Right lobe of liver (tissue), 6 donors: ENCODE measurements at regions not wholly inside any gene's neighbourhood (a gene's known extent, or its start where the extent isn't known, plus 50 kb on each side); places are given as distances from the start of the nearest gene placed in this dataset.

Experiments
- ATAC-seq, 4 donors: fragments of 200-7000 bp; cut with Tn5 transposase; one replicate each; pipeline ENCODE4 v1.9.1; 2020; ENCODE audit warnings: mild to moderate bottlenecking in 4 of 4, moderate library complexity in 4 of 4
- DNase-seq, 3 donors: peaks; one replicate each; pipeline ENCODE4 v3.0.0-alpha.2; 2020
- H3K27ac ChIP-seq, 3 donors: fragments of 200-600 bp; one replicate each; pipeline ENCODE4 v1.8.0; 2022
- H3K27me3 ChIP-seq, 2 donors: fragments of 200-600 bp; one replicate each; pipeline ENCODE4 v1.8.0; 2022
- H3K36me3 ChIP-seq, 4 donors: fragments of 200-600 bp; sonication (generic) in 1 of 4; one replicate each; pipeline versions ENCODE4 v1.5.1 to v1.8.0; 2017 to 2022; ENCODE audit warnings: control low read depth in 1 of 4
- H3K4me1 ChIP-seq, 4 donors: fragments of 200-600 bp; sonication (generic) in 1 of 4; one replicate each; pipeline versions ENCODE4 v1.5.1 to v1.8.0; 2017 to 2022; ENCODE audit warnings: control low read depth in 1 of 4
- H3K4me3 ChIP-seq, 3 donors: fragments of 200-600 bp; one replicate each; pipeline ENCODE4 v1.8.0; 2022
- H3K9me3 ChIP-seq, 4 donors: fragments of 200-600 bp; sonication (generic) in 1 of 4; one replicate each; pipeline versions ENCODE4 v1.5.1 to v1.8.0; 2017 to 2022; ENCODE audit warnings: control low read depth in 1 of 4
- CTCF ChIP-seq, 4 donors: fragments of 200-600 bp in 3 of 4; fragments of 450-650 bp in 1 of 4; IDR thresholded peaks; one replicate each; pipeline versions ENCODE4 v1.5.1 to v1.8.0; 2016 to 2022; ENCODE audit warnings: antibody characterized with exemption in 4 of 4, mild to moderate bottlenecking in 2 of 4
- POLR2A ChIP-seq: fragments of 450-650 bp; IDR thresholded peaks from one replicate; pipeline ENCODE4 v1.6.1; 2017; ENCODE audit warnings: antibody characterized with exemption, mild to moderate bottlenecking
- WGBS: methylation state at CpG from one replicate; pipeline ENCODE4 v1.1.6; 2018; ENCODE audit warnings: low coverage, low lambda C conversion rate; ENCODE audit not compliant: insufficient coverage; ENCODE audit errors: missing lambda C conversion rate; 5-methylcytosine and 5-hydroxymethylcytosine counted together
- intact Hi-C, 2 donors: fragments of 100-400 bp; cut with DNase I; formaldehyde crosslinking; loops; one replicate each; pipeline versions ENCODE4 v1.11.2 to v1.14.1; 2022
- donor health status: DM: no; HTN: yes; CAD: no.
- donor health status: DM: no; HTN: no; CAD: no.
- donor health status: DM: no; HTN: no; CAD: no.
- donor health status: DM: no; HTN: yes; CAD: no.
- donor health status: DM: no; HTN: yes; CAD: no.

DNA sequence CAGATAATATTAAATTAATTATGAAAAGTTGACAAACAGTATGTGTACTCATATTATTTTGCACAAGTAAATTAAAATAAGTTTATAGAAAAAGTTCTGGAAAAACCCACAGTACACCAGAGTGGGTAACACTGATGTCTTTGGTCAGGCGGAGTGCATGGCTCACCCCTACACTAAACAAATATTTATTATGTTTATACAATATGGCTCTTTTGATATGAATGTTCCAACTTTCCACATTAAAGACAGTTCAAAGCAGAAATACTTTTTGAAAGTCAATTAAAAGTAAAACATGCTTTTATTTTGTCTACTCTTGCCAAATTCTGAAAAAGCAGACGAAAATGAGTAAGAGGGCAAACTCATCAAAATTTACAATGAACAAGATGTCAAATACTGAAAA lies 56.2 kb upstream of the DCBLD2 start:
- Histone ChIP-seq H3K9me3 (no peaks in the 10 kb centered on the region), H3K27ac (no peak overlapping the region), H3K4me3 (no peak overlapping the region), H3K27me3 (no peaks in the 10 kb centered on the region), H3K36me3 (no peaks in the 10 kb centered on the region), H3K4me1 (no peaks in the 10 kb centered on the region)
- intact Hi-C loops: no loop called here
- DNase-seq: no peak
- ATAC-seq: no peak
- no peak for TF ChIP-seq POLR2A
- no peak for TF ChIP-seq CTCF (IDR thresholded peaks at IDR 0.05)
- 54% methylated on average over 2 of the region's 2 CpGs for WGBS

DNA sequence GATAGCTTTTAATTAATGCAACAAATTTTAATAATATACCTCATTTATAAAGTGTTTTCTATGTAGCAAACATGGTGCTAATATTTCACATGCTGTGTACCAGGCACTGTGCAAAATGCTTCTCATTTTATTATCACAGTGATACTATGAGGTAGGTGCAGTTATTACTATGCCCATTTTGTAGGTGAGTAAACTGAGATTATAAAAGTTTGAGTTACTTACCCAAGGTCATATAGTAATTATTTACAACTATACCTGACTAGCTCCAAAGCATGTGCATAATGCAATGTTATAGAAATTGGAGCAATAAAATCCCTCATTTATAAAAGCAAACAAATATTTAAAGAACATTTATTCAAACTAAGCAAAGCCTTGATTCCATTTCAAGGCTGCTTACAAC lies 54.5 kb upstream of the DCBLD2 start:
- Histone ChIP-seq H3K4me1 (no peaks in the 10 kb centered on the region), H3K27me3 (no peaks in the 10 kb centered on the region), H3K4me3 (no peak overlapping the region), H3K27ac (no peak overlapping the region), H3K36me3 (no peaks in the 10 kb centered on the region), H3K9me3 (no peaks in the 10 kb centered on the region)
- TF ChIP-seq POLR2A (no peak), CTCF (IDR thresholded peaks at IDR 0.05) (no peak)
- no peak for ATAC-seq
- no peak for DNase-seq
- intact Hi-C loops: no loop called here

DNA sequence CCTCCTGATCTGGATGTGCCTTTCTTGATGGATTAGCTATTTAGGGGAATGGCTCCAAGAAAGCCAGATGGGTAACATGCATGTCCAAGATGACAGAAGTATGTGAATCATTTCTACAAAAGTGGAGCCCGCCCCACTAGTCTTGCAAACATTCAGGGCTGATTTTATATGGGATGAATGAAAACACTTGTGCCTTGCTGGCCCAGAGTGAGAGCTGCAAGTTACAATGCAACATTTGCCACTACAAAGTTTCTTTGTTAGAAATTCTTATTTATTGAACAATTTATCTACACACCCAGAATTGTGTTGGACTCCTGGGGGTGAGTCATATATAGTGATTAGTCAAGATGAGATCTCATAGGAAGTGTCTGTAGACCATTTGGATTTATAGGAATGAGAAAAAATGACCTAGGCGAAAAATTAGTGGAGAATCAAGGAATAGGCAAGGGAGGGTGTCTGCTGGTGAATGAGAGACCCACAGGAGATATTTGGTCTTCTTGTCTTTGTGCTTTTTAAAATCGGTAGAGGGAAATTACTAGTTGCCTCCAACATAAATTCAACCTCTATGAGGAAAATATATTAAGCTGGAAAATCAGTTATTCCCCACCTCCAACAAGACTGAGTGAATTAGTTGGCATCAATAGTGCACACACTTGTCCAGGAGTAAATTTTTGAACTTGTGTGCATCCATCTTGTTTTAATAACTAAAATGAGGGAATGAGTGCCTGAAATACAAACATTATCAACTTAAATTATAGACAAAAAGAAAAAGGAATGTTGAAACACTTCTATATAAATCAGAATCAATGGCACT lies 53.5 kb upstream of the DCBLD2 start:
- DNase-seq: no peak
- Histone ChIP-seq H3K27me3 (no peaks in the 10 kb centered on the region), H3K4me1 (no peaks in the 10 kb centered on the region), H3K27ac (no peak overlapping the region), H3K9me3 (no peaks in the 10 kb centered on the region), H3K36me3 (no peaks in the 10 kb centered on the region), H3K4me3 (no peak overlapping the region)
- WGBS: 67% methylated on average over 3 of the region's 3 CpGs
- intact Hi-C loops: no loop called here
- no peak for ATAC-seq
- no peak for TF ChIP-seq CTCF (IDR thresholded peaks at IDR 0.05)
- no peak for TF ChIP-seq POLR2A

- ATAC-seq: no peak
- 50% methylated on average over 1 of the region's 1 CpG for WGBS
- intact Hi-C loops: no loop called here
- H3K27me3 ChIP-seq: no peaks in the 10 kb centered on the region
- no peak overlapping the region for H3K4me3 ChIP-seq
- H3K9me3 ChIP-seq: no peaks in the 10 kb centered on the region
- DNase-seq: no peak
- H3K36me3 ChIP-seq: no peaks in the 10 kb centered on the region
- TF ChIP-seq CTCF (IDR thresholded peaks at IDR 0.05): no peak
- no peak for TF ChIP-seq POLR2A
- H3K4me1 ChIP-seq: no peaks in the 10 kb centered on the region
- H3K27ac ChIP-seq: no peak overlapping the region
Observed at GRCh38 chr3:98954242-98954641, 52.7 kb upstream of the DCBLD2 start.

DNA sequence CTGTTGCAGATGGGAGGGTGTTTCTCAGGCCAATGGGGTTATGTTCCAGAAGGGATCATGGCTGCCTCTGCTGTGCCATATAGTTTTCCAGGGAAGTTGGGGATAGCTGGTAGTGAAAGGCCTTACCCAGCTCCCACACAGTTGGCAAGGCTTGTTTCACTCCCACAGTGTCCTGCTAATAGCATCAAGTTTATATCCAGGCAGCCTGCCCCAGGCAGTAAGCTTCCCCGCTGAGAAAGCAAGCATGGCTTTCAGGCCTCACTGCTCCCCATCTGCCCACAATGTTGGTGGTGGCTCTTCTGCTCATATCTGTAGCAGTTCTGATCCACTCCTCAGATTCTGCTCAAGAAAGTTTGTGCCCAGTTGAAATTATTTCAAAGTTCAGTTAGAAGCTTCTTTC lies 50.9 kb upstream of the DCBLD2 start:
- Histone ChIP-seq H3K36me3 (no peaks in the 10 kb centered on the region), H3K27ac (no peak overlapping the region), H3K4me3 (no peak overlapping the region), H3K27me3 (no peaks in the 10 kb centered on the region), H3K9me3 (no peaks in the 10 kb centered on the region), H3K4me1 (no peaks in the 10 kb centered on the region)
- ATAC-seq: no peak
- 80% methylated on average over 1 of the region's 1 CpG for WGBS
- no peak for DNase-seq
- TF ChIP-seq CTCF (IDR thresholded peaks at IDR 0.05): no peak
- no peak for TF ChIP-seq POLR2A
- intact Hi-C loops: no loop called here
